Adrenal gland (tissue), 9 donors: ENCODE measurements at regions not wholly inside any gene's neighbourhood (a gene's known extent, or its start where the extent isn't known, plus 50 kb on each side); places are given as distances from the start of the nearest gene placed in this dataset.
"Not testable (repeated sequence)": the region's sequence is repeated elsewhere in the genome, so short reads cannot be mapped to it uniquely, and the experiment has no call there.

Experiments used
- DNase-seq, 7 donors: peaks; one replicate each; pipeline ENCODE4 v3.0.0-alpha.2; 2019 to 2020
- H3K27ac ChIP-seq, 5 donors: fragments of 200-600 bp; sonication (generic) in 4 of 5; 1 replicate in 3 of 5; 2 replicates in 2 of 5; pipeline versions ENCODE4 v1.5.1 to v1.8.0; 2016 to 2020; ENCODE audit warnings: mild to moderate bottlenecking in 1 of 5
- H3K27me3 ChIP-seq: fragments of 200-600 bp; 2 replicates; pipeline ENCODE4 v1.8.0; 2021
- H3K36me3 ChIP-seq, 2 donors: fragments of 200-600 bp; replicated peaks in 1 of 2; 1 replicate in 1 of 2; 2 replicates in 1 of 2; pipeline versions ENCODE4 v1.5.1 to v1.8.0; 2018 to 2022
- H3K4me1 ChIP-seq, 2 donors: fragments of 200-600 bp; replicated peaks in 1 of 2; 1 replicate in 1 of 2; 2 replicates in 1 of 2; pipeline versions ENCODE4 v1.5.1 to v1.8.0; 2018 to 2021
- H3K4me3 ChIP-seq, 4 donors: fragments of 200-600 bp; sonication (generic) in 3 of 4; one replicate each; pipeline ENCODE4 v1.5.1; 2016 to 2018
- H3K9me3 ChIP-seq, 3 donors: fragments of 200-600 bp; sonication (generic) in 1 of 3; replicated peaks in 1 of 3; 1 replicate in 2 of 3; 2 replicates in 1 of 3; pipeline versions ENCODE4 v1.5.1 to v1.8.0; 2016 to 2021
- CTCF ChIP-seq, 6 experiments: fragments of 450-650 bp in 4 of 6; fragments of 200-600 bp in 2 of 6; sonication (generic) in 1 of 6; IDR thresholded peaks; 1 replicate in 5 of 6; 2 replicates in 1 of 6; pipeline versions ENCODE4 v1.5.1 to v1.8.0; 2016 to 2021; ENCODE audit warnings: antibody characterized with exemption in 6 of 6, mild to moderate bottlenecking in 2 of 6, moderate library complexity in 1 of 6
- POLR2A ChIP-seq, 2 donors: fragments of 450-650 bp; IDR thresholded peaks; one replicate each; pipeline ENCODE4 v1.6.1; 2017; ENCODE audit warnings: antibody characterized with exemption in 2 of 2, mild to moderate bottlenecking in 2 of 2, moderate library complexity in 1 of 2
- WGBS, 4 donors: extraction: QIAGEN DNeasy Blood & Tissue Kit in 2 of 4; methylation state at CpG; one replicate each; pipeline versions ENCODE4 v1.1.5 to v1.1.7; 2013 to 2017; 5-methylcytosine and 5-hydroxymethylcytosine counted together
- intact Hi-C, 2 donors: fragments of 100-400 bp; cut with DNase I; formaldehyde crosslinking; loops; one replicate each; pipeline versions ENCODE4 v1.14.1 to v1.15.0; 2022 to 2023
- donor health status: healthy with polysubstance abuse.
- donor health status: Bipolar disorder and iron deficiency.
- donor health status: DM: yes; HTN: yes; CAD: no.
- donor health status: DM: no; HTN: no; CAD: no.
- donor health status: DM: no; HTN: no; CAD: no.

GRCh38 chr20:61099806-61100205 is 152.3 kb upstream of the CDH4 start:
- H3K4me3 ChIP-seq, result no peak overlapping the region
- no peak for TF ChIP-seq POLR2A (IDR thresholded peaks at IDR 0.05)
- no peak for TF ChIP-seq CTCF (IDR thresholded peaks at IDR 0.05)
- H3K27me3 ChIP-seq, result no peaks in the 10 kb centered on the region
- no peak for DNase-seq
- no peaks in the 10 kb centered on the region for H3K4me1 ChIP-seq
- intact Hi-C loops, result no loop called here
- H3K9me3 ChIP-seq, result no peaks in the 10 kb centered on the region
- H3K36me3 ChIP-seq, result no peaks in the 10 kb centered on the region
- 25 to 40% (median 36%) methylated on average over 12 of the region's 12 CpGs for WGBS, 4 donors
- H3K27ac ChIP-seq, result no peak overlapping the region

- Histone ChIP-seq H3K9me3 (no peaks in the 10 kb centered on the region), H3K27me3 (no peaks in the 10 kb centered on the region), H3K4me1 (no peaks in the 10 kb centered on the region), H3K27ac (no peak overlapping the region), H3K4me3 (no peak overlapping the region), H3K36me3 (no peaks in the 10 kb centered on the region)
- DNase-seq, result no peak
- intact Hi-C loops, result no loop called here
- 72 to 84% (median 81%) methylated on average over 6 to 7 of the region's 7 CpGs for WGBS, 4 donors
- TF ChIP-seq POLR2A (IDR thresholded peaks at IDR 0.05) (no peak), CTCF (IDR thresholded peaks at IDR 0.05) (no peak)
These were observed 151.6 kb upstream of the CDH4 start for GRCh38 chr20:61100489-61100888.

- WGBS, 4 donors, result 54 to 66% (median 65%) methylated on average over 5 to 8 of the region's 8 CpGs
These were observed 150.7 kb upstream of the CDH4 start for GRCh38 chr20:61101321-61101720.

GRCh38 chr20:61104232-61104631 is 147.8 kb upstream of the CDH4 start:
- Histone ChIP-seq H3K4me3 (no peak overlapping the region), H3K4me1 (no peaks in the 10 kb centered on the region), H3K27ac (no peak overlapping the region), H3K36me3 (no peaks in the 10 kb centered on the region), H3K9me3 (no peaks in the 10 kb centered on the region), H3K27me3 (no peaks in the 10 kb centered on the region)
- 74 to 79% (median 77%) methylated on average over 5 of the region's 5 CpGs for WGBS, 4 donors
- TF ChIP-seq CTCF (IDR thresholded peaks at IDR 0.05), result no peak
- no peak for TF ChIP-seq POLR2A (IDR thresholded peaks at IDR 0.05)
- intact Hi-C loops, result no loop called here
- no peak for DNase-seq

More at GRCh38 chr20:61101321-61101720, 150.7 kb upstream of the CDH4 start:
- H3K36me3 ChIP-seq, H3K9me3 ChIP-seq, intact Hi-C loops, H3K4me1 ChIP-seq, DNase-seq, H3K27ac ChIP-seq, H3K27me3 ChIP-seq, H3K4me3 ChIP-seq: not testable (repeated sequence)

GRCh38 chr20:61105395-61105794 is 146.7 kb upstream of the CDH4 start:
- no peak overlapping the region for H3K4me3 ChIP-seq
- no peaks in the 10 kb centered on the region for H3K4me1 ChIP-seq
- TF ChIP-seq POLR2A (IDR thresholded peaks at IDR 0.05) (no peak), CTCF (IDR thresholded peaks at IDR 0.05) (no peak)
- H3K36me3 ChIP-seq, result no peaks in the 10 kb centered on the region
- no peaks in the 10 kb centered on the region for H3K9me3 ChIP-seq
- no peak for DNase-seq
- WGBS, 4 donors, result 46 to 57% (median 49%) methylated on average over 4 of the region's 4 CpGs
- no peak overlapping the region for H3K27ac ChIP-seq
- intact Hi-C loops, result no loop called here
- no peaks in the 10 kb centered on the region for H3K27me3 ChIP-seq
